ENCODE measurements at regions not wholly inside any gene's neighbourhood (a gene's known extent, or its start where the extent isn't known, plus 50 kb on each side); places are given as distances from the start of the nearest gene placed in this dataset.

GRCh38 chr5:159743234-159743633 lies 173.0 kb upstream of the ADRA1B start:
- no peak for TF ChIP-seq REST (IDR thresholded peaks at IDR 0.05; ENCODE audit: insufficient read depth in 1 of 2, low read depth in 2 of 2, low read length in 2 of 2)
- no peak for TF ChIP-seq SIN3A (IDR thresholded peaks at IDR 0.05; ENCODE audit: borderline replicate concordance, insufficient read depth, low read length)
- no peak for TF ChIP-seq POLR2AphosphoS5 (IDR thresholded peaks at IDR 0.05; ENCODE audit: low read depth, low read length)
- no peak for TF ChIP-seq TAF1 (IDR thresholded peaks at IDR 0.05; ENCODE audit: borderline replicate concordance, insufficient read depth, low read length)
- no peak for TF ChIP-seq FOXP2 (optimal IDR thresholded peaks at IDR 0.05; ENCODE audit: borderline replicate concordance, extremely low read depth, extremely low read length, insufficient read depth)

- TF ChIP-seq REST (IDR thresholded peaks at IDR 0.05; ENCODE audit: insufficient read depth in 1 of 2, low read depth in 2 of 2, low read length in 2 of 2): no peak
- TF ChIP-seq POLR2AphosphoS5 (IDR thresholded peaks at IDR 0.05; ENCODE audit: low read depth, low read length): no peak
- TF ChIP-seq SIN3A (IDR thresholded peaks at IDR 0.05; ENCODE audit: borderline replicate concordance, insufficient read depth, low read length): no peak
- TF ChIP-seq TAF1 (IDR thresholded peaks at IDR 0.05; ENCODE audit: borderline replicate concordance, insufficient read depth, low read length): no peak
- no peak for TF ChIP-seq FOXP2 (optimal IDR thresholded peaks at IDR 0.05; ENCODE audit: borderline replicate concordance, extremely low read depth, extremely low read length, insufficient read depth)
These were observed 169.6 kb upstream of the ADRA1B start for GRCh38 chr5:159746707-159747106.

DNA sequence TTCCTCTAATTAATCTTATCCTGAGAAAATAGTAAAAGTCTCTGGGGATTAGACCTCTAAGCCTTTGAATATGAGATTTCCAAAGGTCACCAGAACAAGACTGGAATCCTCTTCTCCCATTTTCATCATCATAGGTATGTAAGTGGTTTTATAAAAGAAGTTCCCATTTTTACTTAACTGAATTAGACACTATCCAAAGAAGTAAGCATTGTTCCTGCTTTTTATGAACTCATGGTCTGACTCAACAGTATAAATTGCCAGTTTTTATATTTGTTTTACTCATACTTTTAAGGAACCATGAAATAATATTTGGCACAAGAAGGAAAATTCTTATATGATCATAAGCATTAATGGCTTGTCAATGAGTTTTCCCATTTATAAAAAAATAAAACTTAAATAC lies 167.1 kb upstream of the ADRA1B start:
- TF ChIP-seq TAF1 (IDR thresholded peaks at IDR 0.05; ENCODE audit: borderline replicate concordance, insufficient read depth, low read length) (no peak), POLR2AphosphoS5 (IDR thresholded peaks at IDR 0.05; ENCODE audit: low read depth, low read length) (no peak), SIN3A (IDR thresholded peaks at IDR 0.05; ENCODE audit: borderline replicate concordance, insufficient read depth, low read length) (no peak), FOXP2 (optimal IDR thresholded peaks at IDR 0.05; ENCODE audit: borderline replicate concordance, extremely low read depth, extremely low read length, insufficient read depth) (no peak), REST (IDR thresholded peaks at IDR 0.05; ENCODE audit: insufficient read depth in 1 of 2, low read depth in 2 of 2, low read length in 2 of 2) (no peak)

GRCh38 chr5:159750226-159750625 lies 166.1 kb upstream of the ADRA1B start:
- TF ChIP-seq FOXP2 (optimal IDR thresholded peaks at IDR 0.05; ENCODE audit: borderline replicate concordance, extremely low read depth, extremely low read length, insufficient read depth): no peak
- TF ChIP-seq SIN3A (IDR thresholded peaks at IDR 0.05; ENCODE audit: borderline replicate concordance, insufficient read depth, low read length): no peak
- no peak for TF ChIP-seq POLR2AphosphoS5 (IDR thresholded peaks at IDR 0.05; ENCODE audit: low read depth, low read length)
- no peak for TF ChIP-seq TAF1 (IDR thresholded peaks at IDR 0.05; ENCODE audit: borderline replicate concordance, insufficient read depth, low read length)
- TF ChIP-seq REST (IDR thresholded peaks at IDR 0.05; ENCODE audit: insufficient read depth in 1 of 2, low read depth in 2 of 2, low read length in 2 of 2): no peak

DNA sequence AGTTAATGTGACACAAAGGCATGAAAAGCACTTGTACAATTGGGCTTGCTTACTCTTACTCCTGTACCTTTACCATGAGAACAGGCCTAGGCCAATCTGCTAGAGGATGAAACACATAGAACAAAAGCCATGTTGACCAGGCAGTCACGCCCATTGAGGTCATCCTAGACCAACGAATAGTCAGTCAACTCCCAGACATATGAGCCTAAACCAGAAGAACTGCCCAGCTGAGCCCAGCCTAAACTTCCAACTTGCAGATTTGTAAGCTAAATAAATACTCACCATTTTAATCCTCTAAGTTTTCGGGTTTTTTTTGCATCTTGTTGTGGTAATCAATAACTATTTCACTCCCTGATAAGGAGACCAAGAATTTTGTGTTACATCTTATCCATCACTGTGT lies 164.8 kb upstream of the ADRA1B start:
- TF ChIP-seq TAF1 (IDR thresholded peaks at IDR 0.05; ENCODE audit: borderline replicate concordance, insufficient read depth, low read length) (no peak), POLR2AphosphoS5 (IDR thresholded peaks at IDR 0.05; ENCODE audit: low read depth, low read length) (no peak), REST (IDR thresholded peaks at IDR 0.05; ENCODE audit: insufficient read depth in 1 of 2, low read depth in 2 of 2, low read length in 2 of 2) (no peak), SIN3A (IDR thresholded peaks at IDR 0.05; ENCODE audit: borderline replicate concordance, insufficient read depth, low read length) (no peak), FOXP2 (optimal IDR thresholded peaks at IDR 0.05; ENCODE audit: borderline replicate concordance, extremely low read depth, extremely low read length, insufficient read depth) (no peak)
